Karpas-422 (cell line): ENCODE measurements at regions not wholly inside any gene's neighbourhood (a gene's known extent, or its start where the extent isn't known, plus 50 kb on each side); places are given as distances from the start of the nearest gene placed in this dataset.

Experiments
- DNase-seq: peaks from one replicate; pipeline ENCODE4 v3.0.0-alpha.2; 2015
- H2AFZ ChIP-seq: fragments of 200-600 bp; sonication (generic); 2 replicates; pipeline ENCODE4 v1.6.1; 2014; ENCODE audit warnings: antibody characterized with exemption, low read length, mixed read lengths
- H3K27ac ChIP-seq: fragments of 200-600 bp; sonication (generic); 2 replicates; pipeline ENCODE4 v1.5.1; 2014; ENCODE audit warnings: mild to moderate bottlenecking, low read length, moderate library complexity
- H3K27me3 ChIP-seq: fragments of 200-600 bp; sonication (generic); 2 replicates; pipeline ENCODE4 v1.6.1; 2014; ENCODE audit warnings: low read length, mixed read lengths
- H3K36me3 ChIP-seq: fragments of 200-600 bp; sonication (generic); 2 replicates; pipeline ENCODE4 v1.6.1; 2014; ENCODE audit warnings: low read length, mixed read lengths; ENCODE audit not compliant: insufficient read depth
- H3K4me1 ChIP-seq: fragments of 200-600 bp; sonication (generic); 2 replicates; pipeline ENCODE4 v1.6.1; 2014; ENCODE audit warnings: mild to moderate bottlenecking, low read length, mixed read lengths
- H3K4me2 ChIP-seq: fragments of 200-600 bp; sonication (generic); 2 replicates; pipeline ENCODE4 v1.6.1; 2014; ENCODE audit warnings: low read length, low read depth, mild to moderate bottlenecking; ENCODE audit not compliant: poor library complexity, severe bottlenecking
- H3K4me3 ChIP-seq: fragments of 200-600 bp; sonication (generic); 2 replicates; pipeline ENCODE4 v1.5.1; 2014; ENCODE audit warnings: mild to moderate bottlenecking, antibody characterized with exemption, low read length, mixed read lengths
- H3K79me2 ChIP-seq: fragments of 200-600 bp; sonication (generic); 2 replicates; pipeline ENCODE4 v1.6.1; 2014; ENCODE audit warnings: mild to moderate bottlenecking, low read length, mixed read lengths
- H3K9ac ChIP-seq: fragments of 200-600 bp; sonication (generic); 2 replicates; pipeline ENCODE4 v1.6.0; 2014; ENCODE audit warnings: low read length
- H3K9me2 ChIP-seq: fragments of 200-600 bp; sonication (generic), shearing (Covaris generic); replicated peaks from 2 replicates; pipeline ENCODE4 v1.6.0; 2014; ENCODE audit warnings: mild to moderate bottlenecking, low read length, moderate library complexity; ENCODE audit not compliant: insufficient read depth
- H3K9me3 ChIP-seq: fragments of 300-700, 200-600 bp; sonication (generic); 2 replicates; pipeline ENCODE4 v1.6.1; 2014; ENCODE audit warnings: low read length, mixed read lengths
- H4K20me1 ChIP-seq: fragments of 200-600 bp; sonication (generic); 2 replicates; pipeline ENCODE4 v1.6.1; 2014; ENCODE audit warnings: mild to moderate bottlenecking, antibody characterized with exemption, low read length, low read depth; ENCODE audit not compliant: insufficient read depth

- DNase-seq, result no peak
- no peaks in the 10 kb centered on the region for H3K36me3 ChIP-seq
- no peak overlapping the region for H3K4me3 ChIP-seq
- H2AFZ ChIP-seq, result no peak overlapping the region
- H3K9me3 ChIP-seq, result peaks cover 29% of the 10 kb centered on the region
- H3K79me2 ChIP-seq, result no peaks in the 10 kb centered on the region
- no peak overlapping the region for H3K4me2 ChIP-seq
- no peak overlapping the region for H3K9ac ChIP-seq
- no peak overlapping the region for H3K27ac ChIP-seq
- H3K9me2 ChIP-seq, result no peaks in the 10 kb centered on the region
- no peaks in the 10 kb centered on the region for H3K27me3 ChIP-seq
- H4K20me1 ChIP-seq, result no peaks in the 10 kb centered on the region
- no peaks in the 10 kb centered on the region for H3K4me1 ChIP-seq
These were observed 598.2 kb upstream of the CA10 start for GRCh38 chr17:52756746-52757145.

GRCh38 chr17:52754838-52755237 lies 596.3 kb upstream of the CA10 start:
- H3K9me2 ChIP-seq, result no peaks in the 10 kb centered on the region
- no peaks in the 10 kb centered on the region for H3K4me1 ChIP-seq
- no peaks in the 10 kb centered on the region for H3K27me3 ChIP-seq
- H3K27ac ChIP-seq, result no peak overlapping the region
- H3K9ac ChIP-seq, result no peak overlapping the region
- H2AFZ ChIP-seq, result no peak overlapping the region
- H3K36me3 ChIP-seq, result no peaks in the 10 kb centered on the region
- DNase-seq, result no peak
- no peak overlapping the region for H3K4me3 ChIP-seq
- H3K9me3 ChIP-seq, result peaks cover 27% of the 10 kb centered on the region
- H3K4me2 ChIP-seq, result no peak overlapping the region
- no peaks in the 10 kb centered on the region for H4K20me1 ChIP-seq
- H3K79me2 ChIP-seq, result no peaks in the 10 kb centered on the region

- Histone ChIP-seq H4K20me1 (no peaks in the 10 kb centered on the region), H3K9me2 (no peaks in the 10 kb centered on the region), H3K4me1 (no peaks in the 10 kb centered on the region), H3K36me3 (no peaks in the 10 kb centered on the region), H3K4me3 (no peak overlapping the region), H3K79me2 (no peaks in the 10 kb centered on the region), H3K27me3 (no peaks in the 10 kb centered on the region), H3K4me2 (no peak overlapping the region), H3K9ac (no peak overlapping the region), H3K9me3 (peaks cover 23% of the 10 kb centered on the region; the same call in 1 of the 2 replicates), H3K27ac (no peak overlapping the region), H2AFZ (no peak overlapping the region)
- no peak for DNase-seq
These were observed 592.5 kb upstream of the CA10 start for GRCh38 chr17:52751051-52751450.

- no peaks in the 10 kb centered on the region for H4K20me1 ChIP-seq
- no peak overlapping the region for H3K27ac ChIP-seq
- H3K79me2 ChIP-seq, result no peaks in the 10 kb centered on the region
- H3K4me2 ChIP-seq, result no peak overlapping the region
- no peaks in the 10 kb centered on the region for H3K36me3 ChIP-seq
- no peaks in the 10 kb centered on the region for H3K27me3 ChIP-seq
- H3K9me3 ChIP-seq, result peaks cover 27% of the 10 kb centered on the region; the same call in 1 of the 2 replicates
- H3K9ac ChIP-seq, result no peak overlapping the region
- no peak overlapping the region for H2AFZ ChIP-seq
- H3K9me2 ChIP-seq, result no peaks in the 10 kb centered on the region
- no peak overlapping the region for H3K4me3 ChIP-seq
- no peak for DNase-seq
- no peaks in the 10 kb centered on the region for H3K4me1 ChIP-seq
These were observed 585.7 kb upstream of the CA10 start for GRCh38 chr17:52744179-52744578.

DNA sequence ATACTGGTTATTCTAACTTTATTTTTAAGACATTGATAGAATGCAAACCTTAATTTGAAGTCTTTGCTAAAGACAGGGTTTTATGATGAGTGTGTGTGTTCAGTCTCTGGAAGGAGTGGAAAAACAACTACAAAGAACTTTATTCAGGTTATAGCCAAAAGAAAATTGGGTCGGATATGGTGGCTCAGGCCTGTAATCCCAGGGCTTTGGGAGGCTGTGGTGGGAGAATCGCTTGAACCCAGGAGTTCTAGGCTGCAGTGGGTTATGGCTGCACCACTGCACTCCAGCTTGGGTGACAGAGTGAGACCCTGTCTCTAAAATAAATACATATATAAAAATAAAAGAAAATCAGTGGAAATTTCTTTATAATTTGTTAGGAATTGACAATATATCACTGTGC lies 581.5 kb upstream of the CA10 start:
- no peak overlapping the region for H3K4me3 ChIP-seq
- H2AFZ ChIP-seq, result no peak overlapping the region
- no peaks in the 10 kb centered on the region for H3K4me1 ChIP-seq
- no peak for DNase-seq
- no peaks in the 10 kb centered on the region for H3K36me3 ChIP-seq
- H4K20me1 ChIP-seq, result no peaks in the 10 kb centered on the region
- no peaks in the 10 kb centered on the region for H3K27me3 ChIP-seq
- H3K79me2 ChIP-seq, result no peaks in the 10 kb centered on the region
- peaks cover 22% of the 10 kb centered on the region; the same call in 1 of the 2 replicates for H3K9me3 ChIP-seq
- no peak overlapping the region for H3K9ac ChIP-seq
- no peak overlapping the region for H3K27ac ChIP-seq
- no peak overlapping the region for H3K4me2 ChIP-seq
- H3K9me2 ChIP-seq, result no peaks in the 10 kb centered on the region

DNA sequence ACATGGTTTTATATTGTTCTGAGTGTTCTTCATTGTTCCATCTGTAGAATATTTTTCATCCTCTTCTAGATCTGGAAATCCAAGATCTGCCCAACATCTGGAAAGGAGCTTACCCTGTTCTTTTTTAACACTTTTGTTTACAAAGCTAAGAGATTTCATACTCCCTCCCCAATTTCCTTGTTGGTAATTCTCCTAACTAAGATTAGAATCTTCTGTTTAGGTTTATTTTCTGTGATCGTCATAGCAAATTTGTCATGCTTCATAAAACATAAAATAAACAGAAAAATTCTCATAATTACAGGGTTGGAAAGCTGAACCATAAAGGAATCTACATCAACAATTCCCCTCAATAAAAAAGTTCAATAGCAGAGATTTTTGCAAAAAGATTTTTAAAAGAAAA lies 580.3 kb upstream of the CA10 start:
- no peaks in the 10 kb centered on the region for H3K79me2 ChIP-seq
- H3K4me3 ChIP-seq, result no peak overlapping the region
- no peak overlapping the region for H3K4me2 ChIP-seq
- H3K9me3 ChIP-seq, result peaks cover 17% of the 10 kb centered on the region; the same call in 1 of the 2 replicates
- no peak overlapping the region for H2AFZ ChIP-seq
- no peaks in the 10 kb centered on the region for H3K27me3 ChIP-seq
- no peaks in the 10 kb centered on the region for H3K4me1 ChIP-seq
- no peak overlapping the region for H3K9ac ChIP-seq
- no peak overlapping the region for H3K27ac ChIP-seq
- H3K9me2 ChIP-seq, result no peaks in the 10 kb centered on the region
- H4K20me1 ChIP-seq, result no peaks in the 10 kb centered on the region
- no peaks in the 10 kb centered on the region for H3K36me3 ChIP-seq
- no peak for DNase-seq

DNA sequence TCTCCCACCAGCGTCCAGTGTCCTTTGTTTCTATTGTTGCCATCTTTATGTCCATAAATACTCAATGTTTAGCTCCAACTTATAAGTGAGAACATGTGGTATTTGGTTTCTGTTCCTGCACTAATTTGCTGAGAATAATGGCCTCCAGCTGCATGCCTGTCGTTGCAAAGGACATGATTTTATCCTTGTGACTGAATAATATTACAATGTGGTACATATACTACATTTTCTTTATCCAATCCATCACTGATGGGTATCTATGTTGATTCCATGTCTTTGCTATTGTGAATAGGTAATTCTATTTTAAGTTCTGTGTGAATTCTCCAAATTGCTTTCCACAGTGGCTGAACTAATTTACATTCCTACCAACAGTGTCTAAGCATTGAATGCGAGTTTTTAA lies 578.6 kb upstream of the CA10 start:
- Histone ChIP-seq H3K79me2 (no peaks in the 10 kb centered on the region), H3K9me3 (peaks cover 14% of the 10 kb centered on the region; the same call in 1 of the 2 replicates), H4K20me1 (no peaks in the 10 kb centered on the region), H3K4me1 (no peaks in the 10 kb centered on the region), H3K36me3 (no peaks in the 10 kb centered on the region), H3K9ac (no peak overlapping the region), H3K27me3 (no peaks in the 10 kb centered on the region), H2AFZ (no peak overlapping the region), H3K4me2 (no peak overlapping the region), H3K27ac (no peak overlapping the region), H3K9me2 (no peaks in the 10 kb centered on the region), H3K4me3 (no peak overlapping the region)
- DNase-seq, result no peak

DNA sequence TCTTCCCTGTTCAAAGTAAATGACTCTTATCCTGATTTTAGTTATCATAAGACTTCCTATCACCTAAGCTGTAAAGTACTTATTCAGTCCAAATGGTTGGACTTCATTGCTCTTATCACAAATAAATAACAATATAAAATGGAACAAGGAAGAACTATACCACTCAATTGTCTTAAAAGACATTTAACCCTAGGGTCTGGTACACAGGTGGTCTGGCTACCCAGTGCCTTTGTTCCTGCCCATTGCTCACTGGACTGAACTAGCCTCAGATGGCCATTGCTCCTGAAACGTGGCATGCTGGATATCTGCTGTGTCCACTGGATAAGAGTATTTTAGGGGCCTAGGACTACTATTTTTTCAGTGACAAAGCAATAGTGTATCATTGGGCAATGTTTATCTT lies 574.3 kb upstream of the CA10 start:
- Histone ChIP-seq H3K4me1 (no peaks in the 10 kb centered on the region), H3K36me3 (no peaks in the 10 kb centered on the region), H3K4me2 (no peak overlapping the region), H3K9me2 (no peaks in the 10 kb centered on the region), H3K27me3 (no peaks in the 10 kb centered on the region), H3K27ac (no peak overlapping the region), H4K20me1 (no peaks in the 10 kb centered on the region), H3K9me3 (peaks cover 29% of the 10 kb centered on the region), H3K9ac (no peak overlapping the region), H3K4me3 (no peak overlapping the region), H3K79me2 (no peaks in the 10 kb centered on the region), H2AFZ (no peak overlapping the region)
- DNase-seq, result no peak

DNA sequence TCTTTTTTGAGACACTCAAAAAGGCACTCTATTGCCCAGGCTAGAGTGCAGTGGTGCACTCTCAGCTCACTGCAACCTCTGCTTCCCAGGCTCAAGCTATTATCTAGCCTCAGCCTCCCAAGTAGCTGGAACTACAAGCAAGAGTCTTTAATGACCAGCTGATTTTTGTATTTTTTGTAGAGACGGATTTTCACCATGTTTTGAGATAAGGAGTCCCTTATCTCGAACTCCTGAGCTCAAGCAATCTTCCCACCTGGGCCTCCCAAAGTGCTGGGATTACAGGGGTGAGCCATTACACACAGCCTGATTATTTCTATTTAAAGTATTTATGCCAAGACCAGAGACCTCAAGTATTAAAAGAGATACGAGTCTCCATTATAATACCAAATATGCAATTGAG lies 566.1 kb upstream of the CA10 start:
- no peaks in the 10 kb centered on the region for H3K36me3 ChIP-seq
- H3K4me1 ChIP-seq, result no peaks in the 10 kb centered on the region
- H2AFZ ChIP-seq, result no peak overlapping the region
- H3K9me3 ChIP-seq, result peaks cover 27% of the 10 kb centered on the region
- H3K9ac ChIP-seq, result no peak overlapping the region
- H3K9me2 ChIP-seq, result no peaks in the 10 kb centered on the region
- no peak overlapping the region for H3K27ac ChIP-seq
- no peak overlapping the region for H3K4me3 ChIP-seq
- H4K20me1 ChIP-seq, result no peaks in the 10 kb centered on the region
- H3K79me2 ChIP-seq, result no peaks in the 10 kb centered on the region
- H3K27me3 ChIP-seq, result no peaks in the 10 kb centered on the region
- no peak for DNase-seq
- H3K4me2 ChIP-seq, result no peak overlapping the region
